WI38 (cell line): ENCODE measurements at regions not wholly inside any gene's neighbourhood (a gene's known extent, or its start where the extent isn't known, plus 50 kb on each side); places are given as distances from the start of the nearest gene placed in this dataset.

ENCODE experiments used
- H3K4me3 ChIP-seq: 2 replicates; pipeline ENCODE4 v1.5.1; 2011; ENCODE audit warnings: low read depth, mild to moderate bottlenecking, control low read depth, low read length
- CTCF ChIP-seq: IDR thresholded peaks from 2 replicates; pipeline ENCODE4 v1.5.1; 2012; ENCODE audit warnings: low read depth, mild to moderate bottlenecking, control low read depth, low read length

DNA sequence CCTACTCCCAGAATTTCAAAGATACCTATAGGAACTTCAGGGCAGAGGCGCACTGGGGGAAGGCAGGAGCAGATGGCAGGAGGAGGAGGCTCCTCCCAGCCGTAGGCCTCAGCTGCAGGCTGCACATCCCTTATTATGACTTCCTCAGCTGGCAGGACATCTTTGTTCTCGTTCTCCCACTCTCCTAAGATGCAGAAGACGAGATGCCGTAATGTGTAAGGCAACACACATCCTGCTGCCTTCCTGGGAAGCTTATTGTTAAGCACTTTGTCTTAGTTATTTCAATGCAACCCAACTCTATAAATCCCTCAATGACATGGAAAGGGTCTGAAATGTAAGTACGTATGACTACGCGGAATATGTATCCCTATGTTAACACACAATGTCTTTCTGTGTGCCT lies 599.8 kb upstream of the MGMT start:
- no peak for TF ChIP-seq CTCF
- no peak overlapping the region for H3K4me3 ChIP-seq

DNA sequence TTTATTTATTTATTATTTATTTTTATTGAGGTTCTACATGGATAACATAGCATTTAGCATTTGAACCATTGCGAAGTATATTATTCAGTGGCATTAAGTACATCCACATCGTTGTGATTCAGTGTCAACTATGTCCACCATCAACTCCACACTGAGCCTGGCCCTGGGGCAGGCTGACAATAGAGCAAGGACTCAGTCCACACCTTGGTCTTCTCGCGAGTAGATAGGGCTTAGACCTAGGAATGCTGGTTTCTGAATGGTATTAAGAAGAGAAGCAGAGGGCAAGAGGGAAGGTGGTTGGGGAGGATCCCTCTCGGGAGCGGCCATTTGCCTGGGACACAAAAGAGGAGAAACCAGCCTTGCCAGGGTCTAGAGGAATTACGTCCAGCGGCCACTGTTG lies 599.2 kb upstream of the MGMT start:
- no peak overlapping the region for H3K4me3 ChIP-seq
- no peak for TF ChIP-seq CTCF

GRCh38 chr10:128868481-128868880 lies 598.6 kb upstream of the MGMT start:
- no peak for TF ChIP-seq CTCF
- no peak overlapping the region for H3K4me3 ChIP-seq

GRCh38 chr10:128869101-128869749 lies 597.8 kb upstream of the MGMT start:
- no peak for TF ChIP-seq CTCF

GRCh38 chr10:128870830-128871597 lies 596.0 kb upstream of the MGMT start:
- H3K4me3 ChIP-seq = no peak overlapping the region
- TF ChIP-seq CTCF = no peak

More at GRCh38 chr10:128869101-128869749, 597.8 kb upstream of the MGMT start:
- H3K4me3 ChIP-seq = no peak overlapping the region

DNA sequence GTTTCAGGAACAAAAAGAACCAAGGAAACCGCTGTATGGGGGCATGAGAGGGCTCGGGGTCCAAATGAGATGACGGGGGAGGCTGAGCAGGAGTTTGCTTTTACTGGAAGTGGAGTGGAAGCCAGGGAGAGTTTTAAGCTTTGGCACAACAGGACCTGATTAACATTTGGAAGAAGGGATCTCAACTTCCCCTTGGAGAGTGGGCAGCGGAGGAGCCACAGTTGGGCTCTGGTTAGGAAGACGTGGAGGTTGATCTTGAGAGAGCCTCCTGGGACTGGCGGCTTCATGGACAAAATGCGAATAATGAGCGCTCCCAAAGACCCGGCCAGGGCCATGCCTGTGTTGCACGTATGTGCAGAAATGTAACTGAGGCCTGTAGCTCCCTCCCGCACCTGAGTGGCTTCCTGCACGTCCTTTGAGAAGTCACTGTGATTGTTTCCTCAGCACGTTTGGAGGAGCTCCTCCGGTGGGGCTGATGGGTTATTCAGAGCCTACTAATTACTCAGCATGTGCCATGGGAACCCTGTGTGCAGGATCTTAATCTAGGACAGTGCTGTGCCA lies 595.3 kb upstream of the MGMT start:
- TF ChIP-seq CTCF = no peak
- no peak overlapping the region for H3K4me3 ChIP-seq
